PC-9 (cell line): ENCODE measurements at regions not wholly inside any gene's neighbourhood (a gene's known extent, or its start where the extent isn't known, plus 50 kb on each side); places are given as distances from the start of the nearest gene placed in this dataset.

Experiments used
- BruUV-seq: library from RNA; stranded (reverse); fragments of 400-500 nt; replicated peaks from 2 replicates; lab custom pipeline; 2021; lab: Mats Ljungman, UMichigan
- CTCF ChIA-PET: fragments of 300-600 bp; sonication (Branson Sonifier 250); formaldehyde crosslinking; loops from one replicate; lab custom pipeline; 2022; ENCODE audit warnings: antibody characterized with exemption; lab: Charles Lee
- POLR2A ChIA-PET: fragments of 300-600 bp; sonication (Branson Sonifier 250); formaldehyde crosslinking; loops from one replicate; lab custom pipeline; 2022; ENCODE audit warnings: antibody characterized with exemption; ENCODE audit not compliant: unreplicated experiment; lab: Charles Lee
- DNase-seq, 2 experiments: peaks; one replicate each; pipeline versions ENCODE4 v3.0.0 to v3.0.0-alpha.2; 2015 to 2022; ENCODE audit warnings: mixed read lengths in 1 of 2
- H2AFZ ChIP-seq: fragments of 200-600 bp; sonication (generic); 2 replicates; pipeline ENCODE4 v1.8.1; 2017; ENCODE audit warnings: antibody characterized with exemption
- H3F3A ChIP-seq: fragments of 200-600 bp; sonication (generic); 2 replicates; pipeline ENCODE4 v1.8.1; 2017; ENCODE audit warnings: antibody characterized with exemption, mild to moderate bottlenecking, low read depth; ENCODE audit not compliant: insufficient read depth
- H3K27ac ChIP-seq: fragments of 200-600 bp; sonication (generic); 2 replicates; pipeline ENCODE4 v1.6.1; 2016; ENCODE audit warnings: mixed run types
- H3K27me3 ChIP-seq: fragments of 200-600 bp; sonication (generic); 2 replicates; pipeline ENCODE4 v1.6.1; 2016; ENCODE audit warnings: low read depth, mixed run types; ENCODE audit not compliant: insufficient read depth
- H3K36me3 ChIP-seq: fragments of 200-600 bp; sonication (generic); 2 replicates; pipeline ENCODE4 v1.6.1; 2016; ENCODE audit warnings: low read depth, mixed run types
- H3K4me1 ChIP-seq: fragments of 200-600 bp; sonication (generic); replicated peaks from 2 replicates; pipeline ENCODE4 v1.6.1; 2016; ENCODE audit warnings: mixed run types; ENCODE audit not compliant: insufficient read depth
- H3K4me2 ChIP-seq: fragments of 200-600 bp; sonication (generic); 2 replicates; pipeline ENCODE4 v1.6.1; 2017; ENCODE audit warnings: mixed run types
- H3K4me3 ChIP-seq: fragments of 200-600 bp; sonication (generic); 2 replicates; pipeline ENCODE4 v1.6.1; 2016; ENCODE audit warnings: mixed run types
- H3K79me2 ChIP-seq: fragments of 200-600 bp; sonication (generic); 2 replicates; pipeline ENCODE4 v1.6.1; 2017; ENCODE audit warnings: low read depth, mixed run types
- H3K9me2 ChIP-seq: fragments of 200-600 bp; sonication (generic); 2 replicates; pipeline ENCODE4 v1.8.1; 2017; ENCODE audit warnings: mild to moderate bottlenecking; ENCODE audit not compliant: insufficient read depth
- H3K9me3 ChIP-seq: fragments of 200-600 bp; sonication (generic); 2 replicates; pipeline ENCODE4 v1.8.1; 2016; ENCODE audit warnings: low read depth; ENCODE audit not compliant: insufficient read depth
- H4K20me1 ChIP-seq: fragments of 200-600 bp; sonication (generic); 2 replicates; pipeline ENCODE4 v1.8.1; 2017; ENCODE audit not compliant: insufficient read depth
- CTCF ChIP-seq: fragments of 200-600 bp; sonication (generic); conservative IDR thresholded peaks from 2 replicates; pipeline ENCODE4 v1.6.1; 2017; ENCODE audit warnings: mixed run types, antibody characterized with exemption, mild to moderate bottlenecking, moderate library complexity
- EZH2 ChIP-seq: fragments of 200-600 bp; sonication (generic); IDR thresholded peaks from 2 replicates; pipeline ENCODE4 v1.8.0; 2017; ENCODE audit warnings: antibody characterized with exemption, low read depth
- intact Hi-C: fragments of 100-400 bp; cut with micrococcal nuclease; formaldehyde crosslinking; loops from one replicate; pipeline ENCODE4 v1.10.0; 2022; ENCODE audit not compliant: unreplicated experiment

GRCh38 chr3:70832089-70832833 lies 519.8 kb upstream of the MDFIC2 start:
- no peak overlapping the region for H3K4me3 ChIP-seq
- DNase-seq, result no peak
- H3K36me3 ChIP-seq, result no peaks in the 10 kb centered on the region
- H4K20me1 ChIP-seq, result no peaks in the 10 kb centered on the region
- no TSS peak for BruUV-seq
- ChIA-PET POLR2A (no interaction called here), CTCF (no interaction called here)
- no peaks in the 10 kb centered on the region for H3K79me2 ChIP-seq
- no peaks in the 10 kb centered on the region for H3F3A ChIP-seq
- intact Hi-C loops, result no loop called here
- H3K4me2 ChIP-seq, result no peak overlapping the region
- no peaks in the 10 kb centered on the region for H3K9me2 ChIP-seq
- no peaks in the 10 kb centered on the region for H3K4me1 ChIP-seq
- no peaks in the 10 kb centered on the region for H3K27me3 ChIP-seq
- H3K27ac ChIP-seq, result no peak overlapping the region
- no peaks in the 10 kb centered on the region for H3K9me3 ChIP-seq
- H2AFZ ChIP-seq, result no peak overlapping the region
- no peak for TF ChIP-seq CTCF
- no peak for TF ChIP-seq EZH2

DNA sequence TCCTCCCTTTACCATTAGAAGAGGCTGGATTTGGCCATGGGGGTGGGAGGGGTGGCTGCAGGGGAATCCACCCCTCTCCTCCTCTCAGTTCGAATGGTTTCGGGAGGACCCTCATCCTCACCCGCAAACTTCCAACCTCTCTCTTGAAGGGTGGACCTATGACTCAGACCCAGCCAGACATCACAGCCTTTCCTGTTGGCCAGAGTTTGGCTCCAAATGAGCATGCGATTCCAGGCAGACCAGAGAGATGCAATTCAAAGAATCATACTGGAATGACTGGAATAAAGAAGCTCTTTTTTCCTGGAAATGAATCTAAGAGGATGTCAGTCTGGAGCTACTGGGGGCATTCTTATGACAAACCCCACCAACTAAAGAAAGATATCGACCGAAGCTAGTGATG lies 516.7 kb upstream of the MDFIC2 start:
- no peaks in the 10 kb centered on the region for H3K27me3 ChIP-seq
- H3F3A ChIP-seq, result no peaks in the 10 kb centered on the region
- no TSS peak for BruUV-seq
- CTCF ChIA-PET, result no interaction called here
- H3K79me2 ChIP-seq, result no peaks in the 10 kb centered on the region
- H2AFZ ChIP-seq, result no peak overlapping the region
- DNase-seq, result no peak
- POLR2A ChIA-PET, result no interaction called here
- no peaks in the 10 kb centered on the region for H4K20me1 ChIP-seq
- H3K4me2 ChIP-seq, result no peak overlapping the region
- H3K27ac ChIP-seq, result no peak overlapping the region
- H3K9me3 ChIP-seq, result no peaks in the 10 kb centered on the region
- no peaks in the 10 kb centered on the region for H3K9me2 ChIP-seq
- TF ChIP-seq EZH2 (no peak), CTCF (no peak)
- H3K4me3 ChIP-seq, result no peak overlapping the region
- H3K36me3 ChIP-seq, result no peaks in the 10 kb centered on the region
- intact Hi-C loops, result no loop called here
- H3K4me1 ChIP-seq, result no peaks in the 10 kb centered on the region

- Histone ChIP-seq H2AFZ (no peak overlapping the region), H3K9me3 (no peaks in the 10 kb centered on the region), H3K9me2 (no peaks in the 10 kb centered on the region), H3K4me3 (no peak overlapping the region), H3K4me1 (no peaks in the 10 kb centered on the region), H4K20me1 (no peaks in the 10 kb centered on the region), H3K27me3 (no peaks in the 10 kb centered on the region), H3K36me3 (no peaks in the 10 kb centered on the region), H3K4me2 (no peak overlapping the region), H3K27ac (no peak overlapping the region), H3K79me2 (no peaks in the 10 kb centered on the region), H3F3A (no peaks in the 10 kb centered on the region)
- no TSS peak for BruUV-seq
- ChIA-PET CTCF (no interaction called here), POLR2A (no interaction called here)
- TF ChIP-seq CTCF, result no peak
- intact Hi-C loops, result no loop called here
- no peak for DNase-seq
Measured at GRCh38 chr3:70824773-70825172, 512.3 kb upstream of the MDFIC2 start.
